OCI-LY1 (cell line): ENCODE measurements at regions not wholly inside any gene's neighbourhood (a gene's known extent, or its start where the extent isn't known, plus 50 kb on each side); places are given as distances from the start of the nearest gene placed in this dataset.

ENCODE experiments used
- H2AFZ ChIP-seq: fragments of 200-600 bp; sonication (generic), shearing (Covaris generic); 2 replicates; pipeline ENCODE4 v1.6.0; 2014; ENCODE audit warnings: antibody characterized with exemption, mild to moderate bottlenecking, low read length
- H3F3A ChIP-seq: fragments of 200-600 bp; sonication (generic), shearing (Covaris generic); 2 replicates; pipeline ENCODE4 v1.6.0; 2014; ENCODE audit warnings: mild to moderate bottlenecking, antibody characterized with exemption, low read length, moderate library complexity; ENCODE audit not compliant: insufficient read depth
- H3K27ac ChIP-seq: fragments of 200-600 bp; sonication (generic); 2 replicates; pipeline ENCODE4 v1.5.1; 2014; ENCODE audit warnings: low read length, mixed run types, mild to moderate bottlenecking, low read depth; ENCODE audit not compliant: poor library complexity, severe bottlenecking
- H3K27me3 ChIP-seq: fragments of 200-600 bp; sonication (generic); 2 replicates; pipeline ENCODE4 v1.6.0; 2014; ENCODE audit warnings: antibody characterized with exemption, mild to moderate bottlenecking, low read length, moderate library complexity; ENCODE audit not compliant: insufficient read depth
- H3K36me3 ChIP-seq: fragments of 200-600 bp; sonication (generic); 2 replicates; pipeline ENCODE4 v1.6.1; 2014; ENCODE audit warnings: mild to moderate bottlenecking, antibody characterized with exemption, low read length, moderate library complexity, mixed read lengths; ENCODE audit not compliant: insufficient read depth
- H3K4me1 ChIP-seq: fragments of 200-600 bp; sonication (generic); 2 replicates; pipeline ENCODE4 v1.5.1; 2014; ENCODE audit warnings: mild to moderate bottlenecking, low read length, moderate library complexity; ENCODE audit not compliant: insufficient read depth, severe bottlenecking
- H3K4me2 ChIP-seq: fragments of 200-600 bp; sonication (generic), shearing (Covaris generic); 2 replicates; pipeline ENCODE4 v1.6.1; 2014; ENCODE audit warnings: low read length
- H3K4me3 ChIP-seq: fragments of 200-600 bp; sonication (generic); 2 replicates; pipeline ENCODE4 v1.5.1; 2014; ENCODE audit warnings: low read length, low read depth, mild to moderate bottlenecking, mixed read lengths; ENCODE audit not compliant: poor library complexity, severe bottlenecking
- H3K79me2 ChIP-seq: fragments of 200-600 bp; shearing (Covaris generic); 2 replicates; pipeline ENCODE4 v1.6.1; 2016; ENCODE audit warnings: mixed run types, low read length, mixed read lengths; ENCODE audit not compliant: insufficient read depth
- H3K9ac ChIP-seq: fragments of 200-600 bp; sonication (generic), shearing (Covaris generic); 2 replicates; pipeline ENCODE4 v1.6.1; 2014; ENCODE audit warnings: mild to moderate bottlenecking, low read length, mixed read lengths
- H3K9me2 ChIP-seq: fragments of 200-600 bp; sonication (generic), shearing (Covaris generic); 2 replicates; pipeline ENCODE4 v1.6.1; 2014; ENCODE audit warnings: low read depth, mild to moderate bottlenecking, low read length, mixed read lengths
- H3K9me3 ChIP-seq: fragments of 200-600 bp; shearing (Covaris generic); 2 replicates; pipeline ENCODE4 v1.6.1; 2014; ENCODE audit warnings: low read length, mixed read lengths
- H4K20me1 ChIP-seq: fragments of 200-600 bp; sonication (generic), shearing (Covaris generic); 2 replicates; pipeline ENCODE4 v1.6.0; 2016; ENCODE audit warnings: mild to moderate bottlenecking, low read length; ENCODE audit not compliant: insufficient read depth
- CTCF ChIP-seq: fragments of 200-600 bp; sonication (generic), shearing (Covaris generic); IDR thresholded peaks from 2 replicates; pipeline ENCODE4 v1.5.1; 2017; ENCODE audit warnings: mild to moderate bottlenecking, antibody characterized with exemption, low read length, moderate library complexity, mixed read lengths
- EZH2 ChIP-seq: fragments of 200-600 bp; sonication (generic), shearing (Covaris generic); IDR thresholded peaks from 2 replicates; pipeline ENCODE4 v1.8.0; 2017; ENCODE audit warnings: borderline replicate concordance, mixed run types, mild to moderate bottlenecking, antibody characterized with exemption, low read length, moderate library complexity, mixed read lengths

GRCh38 chr3:71977525-71977924, 192.6 kb upstream of the PROK2 start:
- Histone ChIP-seq H4K20me1 (no peaks in the 10 kb centered on the region), H3F3A (no peaks in the 10 kb centered on the region), H3K36me3 (no peaks in the 10 kb centered on the region), H2AFZ (no peak overlapping the region), H3K4me3 (no peak overlapping the region), H3K9me2 (no peaks in the 10 kb centered on the region), H3K27ac (no peak overlapping the region), H3K27me3 (no peaks in the 10 kb centered on the region), H3K4me2 (no peak overlapping the region), H3K79me2 (no peaks in the 10 kb centered on the region), H3K4me1 (no peaks in the 10 kb centered on the region), H3K9me3 (no peaks in the 10 kb centered on the region), H3K9ac (no peak overlapping the region)
- no peak for TF ChIP-seq CTCF
- TF ChIP-seq EZH2 = no peak

GRCh38 chr3:71975573-71975972, 190.6 kb upstream of the PROK2 start:
- H3F3A ChIP-seq = no peaks in the 10 kb centered on the region
- H3K9me2 ChIP-seq = no peaks in the 10 kb centered on the region
- TF ChIP-seq CTCF = no peak
- no peak for TF ChIP-seq EZH2
- no peaks in the 10 kb centered on the region for H4K20me1 ChIP-seq
- no peaks in the 10 kb centered on the region for H3K9me3 ChIP-seq
- H3K4me1 ChIP-seq = no peaks in the 10 kb centered on the region
- H3K9ac ChIP-seq = no peak overlapping the region
- no peaks in the 10 kb centered on the region for H3K27me3 ChIP-seq
- no peak overlapping the region for H3K4me2 ChIP-seq
- H2AFZ ChIP-seq = no peak overlapping the region
- H3K36me3 ChIP-seq = no peaks in the 10 kb centered on the region
- H3K79me2 ChIP-seq = no peaks in the 10 kb centered on the region
- H3K27ac ChIP-seq = no peak overlapping the region
- no peak overlapping the region for H3K4me3 ChIP-seq

- Histone ChIP-seq H3K9me3 (no peaks in the 10 kb centered on the region), H3K4me2 (no peak overlapping the region), H3K4me1 (no peaks in the 10 kb centered on the region), H2AFZ (no peak overlapping the region), H3K9me2 (no peaks in the 10 kb centered on the region), H3F3A (no peaks in the 10 kb centered on the region), H4K20me1 (no peaks in the 10 kb centered on the region), H3K36me3 (no peaks in the 10 kb centered on the region), H3K27ac (no peak overlapping the region), H3K79me2 (no peaks in the 10 kb centered on the region), H3K9ac (no peak overlapping the region), H3K4me3 (no peak overlapping the region), H3K27me3 (no peaks in the 10 kb centered on the region)
- TF ChIP-seq EZH2 = no peak
- TF ChIP-seq CTCF = no peak
These were observed 189.8 kb upstream of the PROK2 start for GRCh38 chr3:71974786-71975185.
